Spleen (tissue), 11 donors: ENCODE measurements at regions not wholly inside any gene's neighbourhood (a gene's known extent, or its start where the extent isn't known, plus 50 kb on each side); places are given as distances from the start of the nearest gene placed in this dataset.

Source experiments
- DNase-seq: peaks from one replicate; pipeline ENCODE4 v3.0.0-alpha.2; 2020
- H3K27ac ChIP-seq, 8 donors: fragments of 200-600 bp; sonication (generic) in 7 of 8; 1 replicate in 4 of 8; 2 replicates in 4 of 8; pipeline versions ENCODE4 v1.5.0 to v1.8.0; 2016 to 2021; ENCODE audit warnings: inconsistent platforms in 4 of 8, mild to moderate bottlenecking in 4 of 8, moderate library complexity in 1 of 8
- H3K27me3 ChIP-seq, 7 donors: fragments of 200-600 bp; sonication (generic) in 6 of 7; replicated peaks in 1 of 7; 1 replicate in 4 of 7; 2 replicates in 3 of 7; pipeline versions ENCODE4 v1.5.0 to v1.8.0; 2016 to 2021; ENCODE audit warnings: inconsistent platforms in 3 of 7, mild to moderate bottlenecking in 1 of 7
- H3K36me3 ChIP-seq, 6 donors: fragments of 200-600 bp; sonication (generic) in 5 of 6; 1 replicate in 4 of 6; 2 replicates in 2 of 6; pipeline versions ENCODE4 v1.5.0 to v1.8.0; 2016 to 2021; ENCODE audit warnings: inconsistent platforms in 2 of 6
- H3K4me1 ChIP-seq, 6 donors: fragments of 200-600 bp; sonication (generic) in 5 of 6; 1 replicate in 3 of 6; 2 replicates in 3 of 6; pipeline versions ENCODE4 v1.5.0 to v1.8.0; 2016 to 2021; ENCODE audit warnings: inconsistent platforms in 3 of 6
- H3K4me3 ChIP-seq, 8 donors: fragments of 200-600 bp; sonication (generic) in 7 of 8; 1 replicate in 4 of 8; 2 replicates in 4 of 8; pipeline versions ENCODE4 v1.5.0 to v1.8.0; 2016 to 2021; ENCODE audit warnings: inconsistent platforms in 4 of 8, mild to moderate bottlenecking in 4 of 8, moderate library complexity in 2 of 8
- H3K9me3 ChIP-seq, 8 donors: fragments of 200-600 bp; sonication (generic) in 7 of 8; 1 replicate in 4 of 8; 2 replicates in 4 of 8; pipeline versions ENCODE4 v1.5.0 to v1.8.0; 2016 to 2021; ENCODE audit warnings: inconsistent platforms in 4 of 8
- CTCF ChIP-seq, 11 experiments: fragments of 200-600 bp in 7 of 11; fragments of 450-650 bp in 4 of 11; sonication (generic) in 4 of 11; IDR thresholded peaks in 8 of 11; conservative IDR thresholded peaks in 3 of 11; 1 replicate in 7 of 11; 2 replicates in 4 of 11; pipeline versions ENCODE4 v1.4.0 to v1.8.0; 2016 to 2021; ENCODE audit warnings: antibody characterized with exemption in 11 of 11, inconsistent platforms in 4 of 11, mild to moderate bottlenecking in 1 of 11
- POLR2A ChIP-seq, 3 donors: fragments of 450-650 bp; IDR thresholded peaks; one replicate each; pipeline ENCODE4 v1.5.1; 2017; ENCODE audit warnings: antibody characterized with exemption in 3 of 3, mild to moderate bottlenecking in 1 of 3
- POLR2AphosphoS5 ChIP-seq, 3 donors: sonication (generic); formaldehyde crosslinking; IDR thresholded peaks; one replicate each; pipeline ENCODE4 v1.5.1; 2017; ENCODE audit warnings: antibody characterized with exemption in 3 of 3
- WGBS, 5 donors: extraction: QIAGEN DNeasy Blood & Tissue Kit in 3 of 5; methylation state at CpG; one replicate each; pipeline versions ENCODE4 v1.1.5 to v1.1.7; 2013 to 2018; 5-methylcytosine and 5-hydroxymethylcytosine counted together
- intact Hi-C: fragments of 100-400 bp; cut with DNase I; formaldehyde crosslinking; loops from one replicate; pipeline ENCODE4 v1.15.0; 2023; ENCODE audit warnings: low total_unique reads
- donor health status: healthy with polysubstance abuse.
- donor health status: DM: no; HTN: no; CAD: no; lungs with moderate emphysema.
- donor health status: DM: no; HTN: no; CAD: no.
- donor health status: Bipolar disorder and iron deficiency.
- donor health status: healthy.
- donor health status: DM: no; HTN: no; CAD: no.
- donor health status: DM: yes; HTN: yes; CAD: no.

- Histone ChIP-seq H3K27me3 (peaks cover 0 to 38% (median 7%) of the 10 kb centered on the region in 7 donors), H3K36me3 (no peaks in the 10 kb centered on the region), H3K4me3 (no peak overlapping the region), H3K9me3 (peaks cover 0 to 47% (median 38%) of the 10 kb centered on the region in 8 donors), H3K27ac (no peak overlapping the region), H3K4me1 (peaks cover 0 to 24% (median 18%) of the 10 kb centered on the region in 6 donors)
- WGBS, 5 donors = 73 to 86% (median 81%) methylated on average over 7 of the region's 7 CpGs
- TF ChIP-seq POLR2A (IDR thresholded peaks at IDR 0.05) = no peak
- no peak for TF ChIP-seq CTCF (IDR thresholded peaks at IDR 0.05 in 8 of 11, conservative IDR thresholded peaks at IDR 0.05 in 3 of 11)
- TF ChIP-seq POLR2AphosphoS5 (IDR thresholded peaks at IDR 0.05) = no peak
- intact Hi-C loops = no loop called here
- no peak for DNase-seq
Measured at GRCh38 chr16:86020971-86021370, 122.0 kb downstream of the IRF8 start.

GRCh38 chr16:86022381-86022960 lies 123.5 kb downstream of the IRF8 start:
- WGBS, 5 donors = 61 to 100% (median 76%) methylated on average over 2 to 7 of the region's 7 CpGs

GRCh38 chr16:86024210-86024609 lies 125.2 kb downstream of the IRF8 start:
- no peak for DNase-seq
- no peak overlapping the region for H3K27ac ChIP-seq
- H3K4me3 ChIP-seq = no peak overlapping the region
- intact Hi-C loops = no loop called here
- no peaks in the 10 kb centered on the region for H3K36me3 ChIP-seq
- peaks cover 0 to 35% (median 3%) of the 10 kb centered on the region in 7 donors for H3K27me3 ChIP-seq
- peaks cover 0 to 44% (median 37%) of the 10 kb centered on the region in 8 donors for H3K9me3 ChIP-seq
- no peak for TF ChIP-seq POLR2A (IDR thresholded peaks at IDR 0.05)
- no peak for TF ChIP-seq POLR2AphosphoS5 (IDR thresholded peaks at IDR 0.05)
- TF ChIP-seq CTCF (IDR thresholded peaks at IDR 0.05 in 8 of 11, conservative IDR thresholded peaks at IDR 0.05 in 3 of 11) = no peak
- no peaks in the 10 kb centered on the region for H3K4me1 ChIP-seq

More at GRCh38 chr16:86022381-86022960, 123.5 kb downstream of the IRF8 start:
- intact Hi-C loops = no loop called here
- H3K9me3 ChIP-seq = peaks cover 0 to 47% (median 38%) of the 10 kb centered on the region in 8 donors
- no peak for TF ChIP-seq POLR2A (IDR thresholded peaks at IDR 0.05)
- TF ChIP-seq CTCF (IDR thresholded peaks at IDR 0.05 in 8 of 11, conservative IDR thresholded peaks at IDR 0.05 in 3 of 11) = no peak
- TF ChIP-seq POLR2AphosphoS5 (IDR thresholded peaks at IDR 0.05) = no peak
- H3K36me3 ChIP-seq = no peaks in the 10 kb centered on the region
- H3K4me3 ChIP-seq = no peak overlapping the region
- H3K4me1 ChIP-seq = peaks cover 0 to 15% (median 10%) of the 10 kb centered on the region in 6 donors
- DNase-seq = no peak
- peaks cover 0 to 39% (median 7%) of the 10 kb centered on the region in 7 donors for H3K27me3 ChIP-seq
- H3K27ac ChIP-seq = no peak overlapping the region

GRCh38 chr16:86025706-86026105 lies 126.7 kb downstream of the IRF8 start:
- Histone ChIP-seq H3K4me3 (no peak overlapping the region), H3K27ac (no peak overlapping the region), H3K36me3 (no peaks in the 10 kb centered on the region), H3K9me3 (peaks cover 0 to 33% (median 28%) of the 10 kb centered on the region in 8 donors), H3K27me3 (peaks cover 0 to 44% (median 0%) of the 10 kb centered on the region in 7 donors), H3K4me1 (no peaks in the 10 kb centered on the region)
- 33 to 59% (median 50%) methylated on average over 2 to 3 of the region's 3 CpGs for WGBS, 5 donors
- intact Hi-C loops = no loop called here
- DNase-seq = no peak
- TF ChIP-seq POLR2A (IDR thresholded peaks at IDR 0.05) (no peak), POLR2AphosphoS5 (IDR thresholded peaks at IDR 0.05) (no peak), CTCF (IDR thresholded peaks at IDR 0.05 in 8 of 11, conservative IDR thresholded peaks at IDR 0.05 in 3 of 11) (no peak)
